ENCODE measurements at regions not wholly inside any gene's neighbourhood (a gene's known extent, or its start where the extent isn't known, plus 50 kb on each side); places are given as distances from the start of the nearest gene placed in this dataset.
"Not testable (repeated sequence)": the region's sequence is repeated elsewhere in the genome, so short reads cannot be mapped to it uniquely, and the experiment has no call there.

DNA sequence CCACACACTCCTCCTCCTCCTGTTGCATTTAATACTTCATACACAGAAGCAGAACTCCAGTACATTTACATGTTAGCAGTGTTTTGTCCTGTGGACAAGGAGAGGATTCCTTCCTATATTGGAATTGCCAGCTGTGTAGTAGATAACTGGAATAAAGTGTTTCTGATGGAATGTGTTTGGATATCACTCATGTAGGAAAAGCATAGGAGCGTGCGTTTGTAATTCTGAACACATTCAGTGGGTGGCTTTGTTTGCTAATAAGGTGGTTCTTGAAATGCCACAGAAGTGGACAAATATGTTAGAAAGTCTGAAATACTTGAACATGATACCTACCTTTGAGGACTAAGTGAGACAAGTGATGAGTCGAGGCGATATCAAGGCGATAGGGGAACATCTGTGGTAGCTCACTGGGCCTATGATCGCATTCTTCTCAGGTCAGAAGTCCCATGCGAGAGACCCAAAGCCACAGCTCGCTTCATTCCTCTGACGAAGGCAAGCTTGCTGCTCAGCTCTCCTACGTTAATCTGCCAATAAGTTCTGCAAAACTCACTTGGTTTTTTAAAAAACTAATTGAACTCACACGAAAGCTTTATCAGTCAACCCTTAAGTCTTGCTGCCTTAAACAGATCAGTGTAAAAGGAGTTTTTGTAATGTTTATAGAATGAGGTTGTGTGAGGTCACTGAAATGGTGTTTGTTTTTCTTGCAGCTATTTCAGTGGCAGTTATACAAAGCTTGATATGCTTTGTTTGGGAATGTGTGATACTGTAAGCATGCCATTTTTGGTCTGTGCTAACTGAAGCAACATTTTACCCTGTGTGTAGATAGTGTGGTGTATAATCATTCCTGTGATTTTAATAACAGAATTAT lies 159.9 kb downstream of the SOX4 start:
- Mint-ChIP-seq H3K27ac (peak overlapping the region; percentile 86), H3K36me3 (ENCODE audit: insufficient read depth) (peaks cover 18% of the 10 kb centered on the region), H3K4me1 (ENCODE audit: low read depth) (peaks cover 49% of the 10 kb centered on the region), H3K9me3 (ENCODE audit: low read depth) (peaks cover 4% of the 10 kb centered on the region), H3K27me3 (no peaks in the 10 kb centered on the region), H3K4me3 (ENCODE audit: low read depth) (no peak overlapping the region)
- TF ChIP-seq, protein P1, sequence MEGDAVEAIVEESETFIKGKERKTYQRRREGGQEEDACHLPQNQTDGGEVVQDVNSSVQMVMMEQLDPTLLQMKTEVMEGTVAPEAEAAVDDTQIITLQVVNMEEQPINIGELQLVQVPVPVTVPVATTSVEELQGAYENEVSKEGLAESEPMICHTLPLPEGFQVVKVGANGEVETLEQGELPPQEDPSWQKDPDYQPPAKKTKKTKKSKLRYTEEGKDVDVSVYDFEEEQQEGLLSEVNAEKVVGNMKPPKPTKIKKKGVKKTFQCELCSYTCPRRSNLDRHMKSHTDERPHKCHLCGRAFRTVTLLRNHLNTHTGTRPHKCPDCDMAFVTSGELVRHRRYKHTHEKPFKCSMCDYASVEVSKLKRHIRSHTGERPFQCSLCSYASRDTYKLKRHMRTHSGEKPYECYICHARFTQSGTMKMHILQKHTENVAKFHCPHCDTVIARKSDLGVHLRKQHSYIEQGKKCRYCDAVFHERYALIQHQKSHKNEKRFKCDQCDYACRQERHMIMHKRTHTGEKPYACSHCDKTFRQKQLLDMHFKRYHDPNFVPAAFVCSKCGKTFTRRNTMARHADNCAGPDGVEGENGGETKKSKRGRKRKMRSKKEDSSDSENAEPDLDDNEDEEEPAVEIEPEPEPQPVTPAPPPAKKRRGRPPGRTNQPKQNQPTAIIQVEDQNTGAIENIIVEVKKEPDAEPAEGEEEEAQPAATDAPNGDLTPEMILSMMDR (IDR thresholded peaks at IDR 0.05; ENCODE audit: unreplicated experiment), result no peak
- no peak for DNase-seq (ENCODE audit: low spot score, unreplicated experiment)

DNA sequence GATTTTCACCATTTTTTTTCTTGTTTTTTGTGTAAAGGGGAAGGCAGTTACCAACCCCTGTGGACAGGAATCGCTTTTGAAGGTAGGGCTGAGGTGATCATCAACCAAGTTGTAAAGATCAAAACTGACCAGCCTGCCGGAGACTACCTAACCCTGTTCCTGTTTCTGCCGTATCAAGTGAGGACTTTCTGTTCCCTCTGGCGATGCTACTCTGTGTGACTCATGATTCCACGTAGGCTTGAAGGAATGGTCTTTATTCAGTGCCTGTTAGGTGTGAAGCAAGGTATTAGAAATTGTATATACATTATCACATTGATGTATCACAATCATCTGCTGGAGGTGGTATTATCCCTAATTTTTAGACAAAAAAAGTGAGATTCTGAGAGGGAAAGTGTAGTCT lies 161.3 kb downstream of the SOX4 start:
- H3K4me3 Mint-ChIP-seq (ENCODE audit: low read depth), result no peak overlapping the region

DNA sequence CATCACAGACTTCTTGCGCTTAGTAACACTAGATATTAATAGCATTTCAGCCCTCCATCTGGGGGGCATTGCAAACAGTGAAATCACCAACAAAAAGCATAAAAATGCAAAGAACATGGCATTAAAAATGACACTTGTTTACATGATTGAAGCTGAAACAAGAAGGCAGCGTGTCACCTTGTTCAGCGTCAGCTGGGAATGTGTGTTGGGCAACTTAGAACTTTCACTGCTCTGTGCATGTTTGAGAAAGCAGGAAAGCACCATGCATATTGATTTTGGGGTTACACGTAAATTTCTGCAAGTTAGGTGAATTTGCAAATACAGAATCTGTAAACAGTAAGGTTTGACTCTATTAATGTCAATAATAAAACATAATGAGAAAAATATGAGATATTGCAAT lies 162.9 kb downstream of the SOX4 start:
- DNase-seq (ENCODE audit: low spot score, unreplicated experiment), result no peak
- H3K27me3 Mint-ChIP-seq, result no peaks in the 10 kb centered on the region
- TF ChIP-seq, protein P1 (IDR thresholded peaks at IDR 0.05; ENCODE audit: unreplicated experiment), result no peak
- peak overlapping the region; percentile 28 for H3K27ac Mint-ChIP-seq
- H3K9me3 Mint-ChIP-seq (ENCODE audit: low read depth), result peaks cover 4% of the 10 kb centered on the region
- peaks cover 29% of the 10 kb centered on the region for H3K36me3 Mint-ChIP-seq (ENCODE audit: insufficient read depth)
- H3K4me1 Mint-ChIP-seq (ENCODE audit: low read depth), result peaks cover 27% of the 10 kb centered on the region
- H3K4me3 Mint-ChIP-seq (ENCODE audit: low read depth), result no peak overlapping the region

More for the DNA sequence above, 161.3 kb downstream of the SOX4 start:
- TF ChIP-seq, protein P1 (IDR thresholded peaks at IDR 0.05; ENCODE audit: unreplicated experiment), result no peak
- no peak for DNase-seq (ENCODE audit: low spot score, unreplicated experiment)
- H3K9me3 Mint-ChIP-seq (ENCODE audit: low read depth), result peaks cover 4% of the 10 kb centered on the region
- H3K27me3 Mint-ChIP-seq, result no peaks in the 10 kb centered on the region
- H3K4me1 Mint-ChIP-seq (ENCODE audit: low read depth), result peaks cover 37% of the 10 kb centered on the region
- peaks cover 22% of the 10 kb centered on the region for H3K36me3 Mint-ChIP-seq (ENCODE audit: insufficient read depth)
- H3K27ac Mint-ChIP-seq, result no peak overlapping the region

DNA sequence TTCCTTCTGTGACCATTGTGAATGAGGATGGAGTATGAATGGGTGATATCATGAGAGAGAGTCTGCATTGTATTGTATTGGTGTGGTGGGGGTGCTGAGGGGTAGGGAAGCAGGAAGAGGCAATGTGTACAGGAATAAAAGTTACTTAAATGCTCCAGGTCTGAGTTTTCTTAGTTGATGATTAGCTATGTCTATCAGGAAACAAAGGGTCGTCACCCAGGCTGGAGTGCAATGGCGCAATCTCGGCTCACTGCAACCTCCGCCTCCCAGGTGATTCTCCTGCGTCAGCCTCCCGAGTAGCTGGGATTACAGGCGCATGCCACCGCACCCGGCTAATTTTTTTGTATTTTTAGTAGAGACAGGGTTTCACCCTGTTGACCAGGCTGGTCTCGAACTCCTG lies 163.8 kb downstream of the SOX4 start:
- not testable (repeated sequence) for H3K4me3 Mint-ChIP-seq (ENCODE audit: low read depth); DNase-seq (ENCODE audit: low spot score, unreplicated experiment); H3K9me3 Mint-ChIP-seq (ENCODE audit: low read depth); H3K27me3 Mint-ChIP-seq
- Mint-ChIP-seq H3K36me3 (ENCODE audit: insufficient read depth) (peaks cover 37% of the 10 kb centered on the region), H3K4me1 (ENCODE audit: low read depth) (peaks cover 26% of the 10 kb centered on the region), H3K27ac (peak overlapping the region; percentile 28)

DNA sequence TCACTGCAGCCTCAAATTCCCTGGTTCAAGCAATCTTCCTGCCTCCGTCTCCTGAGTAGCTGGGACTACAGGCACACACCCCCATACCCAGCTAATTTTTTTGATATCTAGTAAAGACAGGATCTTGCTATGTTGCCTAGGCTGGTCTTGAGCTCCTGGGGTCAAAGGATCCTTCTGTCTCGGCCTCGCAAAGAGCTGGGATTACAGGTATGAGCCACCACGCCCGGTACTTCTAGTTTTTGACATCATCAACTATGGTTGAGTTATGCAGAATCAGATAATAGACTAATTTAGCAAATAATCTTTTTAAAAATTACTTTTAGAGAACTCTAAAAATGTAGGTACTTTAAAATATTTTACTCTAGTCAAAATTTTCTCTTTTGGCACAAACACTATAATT lies 166.2 kb downstream of the SOX4 start:
- Mint-ChIP-seq H3K4me3 (ENCODE audit: low read depth) (no peak overlapping the region), H3K27me3 (no peaks in the 10 kb centered on the region), H3K9me3 (ENCODE audit: low read depth) (peaks cover 6% of the 10 kb centered on the region), H3K4me1 (ENCODE audit: low read depth) (peaks cover 13% of the 10 kb centered on the region), H3K27ac (no peak overlapping the region), H3K36me3 (ENCODE audit: insufficient read depth) (peaks cover 44% of the 10 kb centered on the region)
- DNase-seq (ENCODE audit: low spot score, unreplicated experiment), result no peak
- TF ChIP-seq, protein P1 (IDR thresholded peaks at IDR 0.05; ENCODE audit: unreplicated experiment), result no peak

DNA sequence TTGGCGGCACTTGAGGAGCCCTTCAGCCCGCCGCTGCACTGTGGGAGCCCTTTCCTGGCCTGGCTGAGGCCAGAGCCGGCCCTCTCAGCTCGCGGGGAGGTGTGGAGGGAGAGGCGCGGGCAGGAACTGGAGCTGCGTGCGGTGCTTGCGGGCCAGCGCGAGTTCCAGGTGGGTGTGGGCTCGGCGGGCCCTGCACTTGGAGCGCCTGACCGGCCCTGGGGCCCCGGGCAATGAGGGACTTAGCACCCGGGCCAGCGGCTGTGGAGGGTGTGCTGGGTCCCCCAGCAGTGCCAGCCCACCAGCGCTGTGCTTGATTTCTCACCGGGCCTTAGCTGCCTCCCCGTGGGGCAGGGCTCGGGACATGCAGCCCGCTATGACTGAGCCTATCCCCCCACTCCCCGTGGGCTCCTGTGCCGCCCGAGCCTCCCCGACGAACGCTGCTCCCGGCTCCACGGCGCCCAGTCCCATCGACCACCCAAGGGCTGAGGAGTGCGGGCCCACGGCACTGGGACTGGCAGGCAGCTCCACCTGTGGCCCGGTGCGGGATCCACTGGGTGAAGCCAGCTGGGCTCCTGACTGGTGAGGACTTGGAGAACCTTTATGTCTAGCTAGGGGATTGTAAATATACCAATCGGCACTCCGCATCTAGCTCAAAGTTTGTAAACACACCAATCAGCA lies 167.6 kb downstream of the SOX4 start:
- not testable (repeated sequence) for H3K4me3 Mint-ChIP-seq (ENCODE audit: low read depth); H3K27ac Mint-ChIP-seq; H3K27me3 Mint-ChIP-seq; H3K9me3 Mint-ChIP-seq (ENCODE audit: low read depth); DNase-seq (ENCODE audit: low spot score, unreplicated experiment)
- peaks cover 11% of the 10 kb centered on the region for H3K4me1 Mint-ChIP-seq (ENCODE audit: low read depth)
- H3K36me3 Mint-ChIP-seq (ENCODE audit: insufficient read depth), result peaks cover 36% of the 10 kb centered on the region
